GM23338 (cell line): ENCODE measurements at regions not wholly inside any gene's neighbourhood (a gene's known extent, or its start where the extent isn't known, plus 50 kb on each side); places are given as distances from the start of the nearest gene placed in this dataset.

Experiments used
- ATAC-seq: fragments of 200-7000 bp; cut with Tn5 transposase; 3 replicates; pipeline ENCODE4 v1.9.1; 2020
- DNase-seq: peaks from one replicate; pipeline ENCODE4 v3.0.0-alpha.2; 2015; ENCODE audit warnings: low spot score
- H2AFZ ChIP-seq: fragments of 200-600 bp; sonication (generic); 2 replicates; pipeline ENCODE4 v1.8.0; 2016; ENCODE audit warnings: antibody characterized with exemption, mild to moderate bottlenecking, moderate library complexity
- H3F3A ChIP-seq: fragments of 200-600 bp; sonication (generic); replicated peaks from 2 replicates; pipeline ENCODE4 v1.8.0; 2017; ENCODE audit warnings: antibody characterized with exemption, mixed run types, low read depth
- H3K27ac ChIP-seq: fragments of 200-600 bp; sonication (generic); 2 replicates; pipeline ENCODE4 v1.6.1; 2016; ENCODE audit warnings: low read depth
- H3K27me3 ChIP-seq: fragments of 200-600 bp; sonication (generic); 2 replicates; pipeline ENCODE4 v1.8.0; 2016; ENCODE audit warnings: mild to moderate bottlenecking, mixed run types, moderate library complexity; ENCODE audit not compliant: insufficient read depth
- H3K36me3 ChIP-seq: fragments of 200-600 bp; sonication (generic); 2 replicates; pipeline ENCODE4 v1.8.0; 2016; ENCODE audit warnings: mild to moderate bottlenecking; ENCODE audit not compliant: insufficient read depth
- H3K4me1 ChIP-seq: fragments of 200-600 bp; sonication (generic); 2 replicates; pipeline ENCODE4 v1.8.0; 2016; ENCODE audit warnings: mild to moderate bottlenecking, moderate library complexity; ENCODE audit not compliant: insufficient read depth
- H3K4me2 ChIP-seq: fragments of 200-600 bp; sonication (generic); 2 replicates; pipeline ENCODE4 v1.7.1; 2017; ENCODE audit warnings: mixed run types
- H3K4me3 ChIP-seq: fragments of 200-600 bp; sonication (generic); 2 replicates; pipeline ENCODE4 v1.6.1; 2016; ENCODE audit warnings: mixed run types
- H3K79me2 ChIP-seq: fragments of 200-600 bp; sonication (generic); replicated peaks from 2 replicates; pipeline ENCODE4 v1.8.0; 2017; ENCODE audit warnings: mild to moderate bottlenecking; ENCODE audit not compliant: insufficient read depth
- H3K9me2 ChIP-seq: fragments of 200-600 bp; sonication (generic); 2 replicates; pipeline ENCODE4 v1.8.0; 2017; ENCODE audit not compliant: insufficient read depth
- H4K20me1 ChIP-seq: fragments of 200-600 bp; sonication (generic); replicated peaks from 2 replicates; pipeline ENCODE4 v1.8.0; 2017; ENCODE audit warnings: mild to moderate bottlenecking; ENCODE audit not compliant: insufficient read depth
- H3K27ac Mint-ChIP-seq: 2 replicates; pipeline ENCODE4 v1.8.0; 2020; ENCODE audit warnings: inconsistent platforms, mild to moderate bottlenecking, moderate library complexity, mixed read lengths
- H3K27me3 Mint-ChIP-seq: 3 replicates; pipeline ENCODE4 v1.8.0; 2022; ENCODE audit warnings: low read depth, mild to moderate bottlenecking, moderate library complexity, mixed read lengths, inconsistent platforms; ENCODE audit not compliant: insufficient read depth, poor library complexity
- H3K36me3 Mint-ChIP-seq: 3 replicates; pipeline ENCODE4 v1.8.0; 2021; ENCODE audit warnings: low read depth, mild to moderate bottlenecking, inconsistent platforms, moderate library complexity, mixed read lengths
- H3K4me1 Mint-ChIP-seq: 3 replicates; pipeline ENCODE4 v1.8.0; 2020; ENCODE audit warnings: mild to moderate bottlenecking, inconsistent platforms, mixed read lengths
- H3K4me3 Mint-ChIP-seq: 3 replicates; pipeline ENCODE4 v1.8.0; 2021; ENCODE audit warnings: moderate library complexity, mild to moderate bottlenecking, inconsistent platforms, mixed read lengths
- H3K9me3 Mint-ChIP-seq: 3 replicates; pipeline ENCODE4 v1.8.0; 2020; ENCODE audit warnings: moderate library complexity, mild to moderate bottlenecking, inconsistent platforms, mixed read lengths
- EZH2phosphoT487 ChIP-seq: fragments of 200-600 bp; sonication (generic); IDR thresholded peaks from one replicate; pipeline ENCODE4 v1.8.1; 2018; ENCODE audit warnings: antibody characterized with exemption; ENCODE audit not compliant: unreplicated experiment
- REST ChIP-seq: IDR thresholded peaks from one replicate; pipeline ENCODE4 v1.6.1; 2018; ENCODE audit warnings: antibody characterized with exemption; ENCODE audit not compliant: unreplicated experiment
- TF ChIP-seq, protein P1 (sequence below): fragments of 250-450 bp; sonication (Bioruptor Pico); IDR thresholded peaks from 2 replicates; pipeline ENCODE4 v1.5.0; 2020; ENCODE audit warnings: mild to moderate bottlenecking, moderate library complexity

DNA sequence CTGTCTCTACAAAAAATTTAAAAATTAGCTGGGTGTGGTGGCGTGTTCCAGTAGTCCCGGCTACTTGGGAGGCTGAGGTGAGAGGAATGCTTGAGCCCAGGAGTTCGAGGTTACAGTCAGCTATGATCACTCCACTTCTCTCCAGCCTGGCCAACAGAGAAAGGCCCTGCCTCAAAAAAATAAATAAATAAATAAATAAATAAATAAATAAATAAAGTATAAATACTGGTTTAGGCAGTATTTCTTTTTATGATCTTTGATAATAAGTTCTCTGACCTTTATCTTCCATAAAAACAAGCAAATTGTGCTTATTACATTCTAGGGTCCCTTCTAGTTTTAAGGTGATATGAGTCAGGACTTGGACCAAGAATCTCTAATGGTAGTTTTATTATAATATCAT lies 320.3 kb downstream of the PCDH19 start (continued):
- TF ChIP-seq, protein P1, sequence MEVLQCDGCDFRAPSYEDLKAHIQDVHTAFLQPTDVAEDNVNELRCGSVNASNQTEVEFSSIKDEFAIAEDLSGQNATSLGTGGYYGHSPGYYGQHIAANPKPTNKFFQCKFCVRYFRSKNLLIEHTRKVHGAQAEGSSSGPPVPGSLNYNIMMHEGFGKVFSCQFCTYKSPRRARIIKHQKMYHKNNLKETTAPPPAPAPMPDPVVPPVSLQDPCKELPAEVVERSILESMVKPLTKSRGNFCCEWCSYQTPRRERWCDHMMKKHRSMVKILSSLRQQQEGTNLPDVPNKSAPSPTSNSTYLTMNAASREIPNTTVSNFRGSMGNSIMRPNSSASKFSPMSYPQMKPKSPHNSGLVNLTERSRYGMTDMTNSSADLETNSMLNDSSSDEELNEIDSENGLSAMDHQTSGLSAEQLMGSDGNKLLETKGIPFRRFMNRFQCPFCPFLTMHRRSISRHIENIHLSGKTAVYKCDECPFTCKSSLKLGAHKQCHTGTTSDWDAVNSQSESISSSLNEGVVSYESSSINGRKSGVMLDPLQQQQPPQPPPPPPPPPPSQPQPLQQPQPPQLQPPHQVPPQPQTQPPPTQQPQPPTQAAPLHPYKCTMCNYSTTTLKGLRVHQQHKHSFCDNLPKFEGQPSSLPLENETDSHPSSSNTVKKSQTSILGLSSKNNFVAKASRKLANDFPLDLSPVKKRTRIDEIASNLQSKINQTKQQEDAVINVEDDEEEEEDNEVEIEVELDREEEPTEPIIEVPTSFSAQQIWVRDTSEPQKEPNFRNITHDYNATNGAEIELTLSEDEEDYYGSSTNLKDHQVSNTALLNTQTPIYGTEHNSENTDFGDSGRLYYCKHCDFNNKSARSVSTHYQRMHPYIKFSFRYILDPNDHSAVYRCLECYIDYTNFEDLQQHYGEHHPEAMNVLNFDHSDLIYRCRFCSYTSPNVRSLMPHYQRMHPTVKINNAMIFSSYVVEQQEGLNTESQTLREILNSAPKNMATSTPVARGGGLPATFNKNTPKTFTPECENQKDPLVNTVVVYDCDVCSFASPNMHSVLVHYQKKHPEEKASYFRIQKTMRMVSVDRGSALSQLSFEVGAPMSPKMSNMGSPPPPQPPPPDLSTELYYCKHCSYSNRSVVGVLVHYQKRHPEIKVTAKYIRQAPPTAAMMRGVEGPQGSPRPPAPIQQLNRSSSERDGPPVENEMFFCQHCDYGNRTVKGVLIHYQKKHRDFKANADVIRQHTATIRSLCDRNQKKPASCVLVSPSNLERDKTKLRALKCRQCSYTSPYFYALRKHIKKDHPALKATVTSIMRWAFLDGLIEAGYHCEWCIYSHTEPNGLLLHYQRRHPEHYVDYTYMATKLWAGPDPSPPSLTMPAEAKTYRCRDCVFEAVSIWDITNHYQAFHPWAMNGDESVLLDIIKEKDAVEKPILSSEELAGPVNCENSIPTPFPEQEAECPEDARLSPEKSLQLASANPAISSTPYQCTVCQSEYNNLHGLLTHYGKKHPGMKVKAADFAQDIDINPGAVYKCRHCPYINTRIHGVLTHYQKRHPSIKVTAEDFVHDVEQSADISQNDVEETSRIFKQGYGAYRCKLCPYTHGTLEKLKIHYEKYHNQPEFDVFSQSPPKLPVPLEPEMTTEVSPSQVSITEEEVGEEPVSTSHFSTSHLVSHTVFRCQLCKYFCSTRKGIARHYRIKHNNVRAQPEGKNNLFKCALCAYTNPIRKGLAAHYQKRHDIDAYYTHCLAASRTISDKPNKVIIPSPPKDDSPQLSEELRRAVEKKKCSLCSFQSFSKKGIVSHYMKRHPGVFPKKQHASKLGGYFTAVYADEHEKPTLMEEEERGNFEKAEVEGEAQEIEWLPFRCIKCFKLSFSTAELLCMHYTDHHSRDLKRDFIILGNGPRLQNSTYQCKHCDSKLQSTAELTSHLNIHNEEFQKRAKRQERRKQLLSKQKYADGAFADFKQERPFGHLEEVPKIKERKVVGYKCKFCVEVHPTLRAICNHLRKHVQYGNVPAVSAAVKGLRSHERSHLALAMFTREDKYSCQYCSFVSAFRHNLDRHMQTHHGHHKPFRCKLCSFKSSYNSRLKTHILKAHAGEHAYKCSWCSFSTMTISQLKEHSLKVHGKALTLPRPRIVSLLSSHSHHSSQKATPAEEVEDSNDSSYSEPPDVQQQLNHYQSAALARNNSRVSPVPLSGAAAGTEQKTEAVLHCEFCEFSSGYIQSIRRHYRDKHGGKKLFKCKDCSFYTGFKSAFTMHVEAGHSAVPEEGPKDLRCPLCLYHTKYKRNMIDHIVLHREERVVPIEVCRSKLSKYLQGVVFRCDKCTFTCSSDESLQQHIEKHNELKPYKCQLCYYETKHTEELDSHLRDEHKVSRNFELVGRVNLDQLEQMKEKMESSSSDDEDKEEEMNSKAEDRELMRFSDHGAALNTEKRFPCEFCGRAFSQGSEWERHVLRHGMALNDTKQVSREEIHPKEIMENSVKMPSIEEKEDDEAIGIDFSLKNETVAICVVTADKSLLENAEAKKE (CRISPR knock-in tag) = no peak
- TF ChIP-seq REST = no peak

GRCh38 chrX:100085846-100086245 lies 324.2 kb downstream of the PCDH19 start:
- H3K4me1 Mint-ChIP-seq = peaks cover 4% of the 10 kb centered on the region
- H3K27me3 Mint-ChIP-seq = no peaks in the 10 kb centered on the region
- no peak overlapping the region for H2AFZ ChIP-seq
- H3K4me3 ChIP-seq = no peak overlapping the region
- H3K9me2 ChIP-seq = no peaks in the 10 kb centered on the region
- H3K9me3 Mint-ChIP-seq = no peaks in the 10 kb centered on the region
- DNase-seq (no peak), ATAC-seq (no peak)
- TF ChIP-seq EZH2phosphoT487 = no peak
- no peaks in the 10 kb centered on the region for H3K36me3 Mint-ChIP-seq
- no peaks in the 10 kb centered on the region for H3K27me3 ChIP-seq
- no peaks in the 10 kb centered on the region for H4K20me1 ChIP-seq
- no peak overlapping the region for H3K4me3 Mint-ChIP-seq
- H3K79me2 ChIP-seq = no peaks in the 10 kb centered on the region
- no peaks in the 10 kb centered on the region for H3K36me3 ChIP-seq
- H3K4me1 ChIP-seq = no peaks in the 10 kb centered on the region
- no peaks in the 10 kb centered on the region for H3F3A ChIP-seq
- no peak overlapping the region for H3K4me2 ChIP-seq
- no peak overlapping the region for H3K27ac Mint-ChIP-seq
- H3K27ac ChIP-seq = no peak overlapping the region
